ENCODE measurements at regions not wholly inside any gene's neighbourhood (a gene's known extent, or its start where the extent isn't known, plus 50 kb on each side); places are given as distances from the start of the nearest gene placed in this dataset.
A peak's percentile ranks its signal among the peaks of the same experiment; 100 is the strongest.

DNA sequence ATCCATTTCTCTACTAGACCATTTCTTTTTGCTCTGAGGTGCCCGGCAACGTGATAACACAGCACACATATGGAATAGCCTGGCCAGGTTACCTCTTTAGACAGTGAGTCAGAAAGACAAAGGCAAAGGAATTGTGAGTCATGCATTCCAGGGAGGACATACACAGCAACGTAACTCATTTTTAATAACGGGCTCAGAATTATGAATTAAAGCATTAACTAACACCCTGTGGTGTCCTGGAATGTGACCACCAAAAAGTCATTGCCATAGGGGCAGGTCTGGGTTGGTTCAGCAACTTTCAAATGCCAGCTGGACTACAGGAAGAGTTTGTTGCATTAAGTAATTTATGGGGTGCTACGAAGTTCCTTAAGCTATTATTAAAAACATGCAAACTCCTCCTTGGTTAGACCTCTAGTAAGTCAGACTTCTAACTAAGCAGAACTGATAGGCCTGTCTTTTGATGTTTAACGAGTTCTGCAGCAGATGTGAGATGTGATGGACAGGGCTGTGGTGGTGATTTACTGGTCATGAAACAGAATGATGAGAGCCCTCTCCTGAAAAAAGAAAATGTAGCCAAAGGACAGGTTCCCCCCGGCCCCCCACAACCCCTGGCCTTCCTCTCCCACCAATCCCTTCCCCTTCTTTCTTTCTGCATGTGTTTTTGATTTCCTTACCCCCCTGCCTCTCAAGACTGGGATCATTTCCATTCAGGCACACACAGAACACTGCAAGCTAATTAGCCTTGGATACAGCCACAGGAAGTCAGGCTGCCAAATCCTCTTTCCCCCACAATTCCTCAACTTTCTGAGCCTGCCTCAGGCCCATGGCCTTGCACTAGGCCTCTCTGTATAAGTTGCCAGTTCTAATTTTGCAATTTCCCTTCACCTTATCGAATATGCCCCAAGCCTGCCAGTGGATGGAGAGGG, 88.9 kb upstream of the HAO2 start:
- H3K4me1 ChIP-seq (ENCODE audit: control insufficient read depth in 1 of 2, extremely low read depth in 1 of 2, insufficient read depth in 2 of 2, low read length in 2 of 2) = no peaks in the 10 kb centered on the region
- H3K9me3 ChIP-seq = no peaks in the 10 kb centered on the region
- Mint-ChIP-seq H3K4me3 (no peak overlapping the region), H3K9me3 (no peaks in the 10 kb centered on the region), H3K27ac (no peak overlapping the region), H3K36me3 (no peaks in the 10 kb centered on the region), H3K4me1 (no peaks in the 10 kb centered on the region), H3K27me3 (peaks cover 3 to 28% of the 10 kb centered on the region in 2 donors)
- ChIA-PET CTCF (no interaction called here), POLR2A (no interaction called here)
- H3K36me3 ChIP-seq (ENCODE audit: control insufficient read depth in 2 of 2, extremely low read depth in 1 of 2, insufficient read depth in 1 of 2, low read length in 1 of 2) = no peaks in the 10 kb centered on the region
- H3K27ac ChIP-seq (ENCODE audit: low read length) = no peak overlapping the region
- ATAC-seq (replicated peaks in 1 of 4) (no peak), DNase-seq (no peak)
- WGBS (ENCODE audit: insufficient coverage) = 70% methylated on average over 3 of the region's 8 CpGs
- no peak overlapping the region for H3K4me3 ChIP-seq (ENCODE audit: control insufficient read depth in 1 of 2, extremely low read depth in 1 of 2, low read length in 1 of 2)
- no peaks in the 10 kb centered on the region for H3K27me3 ChIP-seq (replicated peaks in 1 of 2; ENCODE audit: control insufficient read depth in 2 of 2, extremely low read depth in 1 of 2, insufficient read depth in 2 of 2, low read length in 1 of 2)

DNA sequence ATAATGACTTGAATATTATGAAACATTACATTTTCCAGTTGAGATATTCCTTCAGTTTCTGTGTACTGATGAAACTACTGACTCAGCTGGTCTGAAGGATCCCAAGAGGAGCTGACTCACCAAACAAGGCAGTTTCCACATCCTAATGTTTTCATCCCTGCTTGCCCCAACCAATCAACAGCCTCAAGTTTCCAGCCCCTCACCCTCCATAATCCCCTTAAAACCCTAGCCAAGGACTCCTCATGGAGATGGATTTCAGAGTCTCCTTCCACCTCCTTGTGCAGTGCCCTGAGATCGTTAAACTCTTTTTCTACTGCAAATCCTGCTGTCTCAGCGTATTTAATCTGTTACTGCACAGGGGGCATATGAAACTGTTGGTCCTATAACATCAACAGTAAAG, 83.1 kb upstream of the HAO2 start:
- Histone ChIP-seq H3K27me3 (replicated peaks in 1 of 2; ENCODE audit: control insufficient read depth in 2 of 2, extremely low read depth in 1 of 2, insufficient read depth in 2 of 2, low read length in 1 of 2) (peaks cover 0 to 2% of the 10 kb centered on the region in 2 experiments), H3K4me1 (ENCODE audit: control insufficient read depth in 1 of 2, extremely low read depth in 1 of 2, insufficient read depth in 2 of 2, low read length in 2 of 2) (no peaks in the 10 kb centered on the region), H3K9me3 (no peaks in the 10 kb centered on the region), H3K4me3 (ENCODE audit: control insufficient read depth in 1 of 2, extremely low read depth in 1 of 2, low read length in 1 of 2) (no peak overlapping the region), H3K36me3 (ENCODE audit: control insufficient read depth in 2 of 2, extremely low read depth in 1 of 2, insufficient read depth in 1 of 2, low read length in 1 of 2) (no peaks in the 10 kb centered on the region), H3K27ac (ENCODE audit: low read length) (no peak overlapping the region)
- ATAC-seq (replicated peaks in 1 of 4) (no peak), DNase-seq (no peak)
- H3K9me3 Mint-ChIP-seq = no peaks in the 10 kb centered on the region
- H3K36me3 Mint-ChIP-seq = no peaks in the 10 kb centered on the region
- no peak overlapping the region for H3K4me3 Mint-ChIP-seq
- ChIA-PET CTCF (interaction anchor here in 1 of 2 donors (1.3 kb wide), 1 partner anchor 11 kb away, joined by 3 read pairs; no protein-coding TSS in a partner anchor), POLR2A (no interaction called here)
- WGBS (ENCODE audit: insufficient coverage) = 92% methylated on average over 2 of the region's 2 CpGs
- no peak overlapping the region for H3K27ac Mint-ChIP-seq
- no peaks in the 10 kb centered on the region for H3K4me1 Mint-ChIP-seq
- peaks cover 16 to 29% of the 10 kb centered on the region in 2 donors for H3K27me3 Mint-ChIP-seq

DNA sequence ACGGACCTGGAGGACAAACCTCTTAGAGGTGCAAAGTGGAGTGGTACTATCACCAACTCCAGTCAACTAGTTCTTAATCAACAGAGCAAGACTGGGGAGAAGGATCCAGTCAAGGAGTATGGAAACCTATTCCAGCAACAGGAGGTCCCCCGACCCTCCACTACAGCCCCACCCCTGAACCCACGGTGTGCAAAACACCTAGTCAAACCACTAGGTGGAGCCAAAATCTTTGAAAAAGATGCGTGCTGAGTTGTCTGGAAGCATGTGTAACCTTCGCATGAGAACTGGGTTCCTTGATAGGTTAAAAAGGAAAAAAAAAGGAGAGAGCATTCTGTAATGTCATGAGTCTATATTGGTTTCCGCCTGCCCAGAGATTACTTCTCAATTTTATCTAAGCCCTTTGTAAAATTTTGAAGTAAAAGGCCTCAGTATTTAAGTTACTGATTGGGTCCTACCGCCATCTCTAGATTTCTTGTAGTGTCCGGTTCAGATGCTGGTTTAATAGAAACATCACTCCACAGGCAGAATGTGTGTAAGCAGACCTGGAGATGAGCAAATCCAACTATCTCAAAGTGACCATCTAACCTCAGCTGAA, 81.9 kb upstream of the HAO2 start:
- POLR2A ChIA-PET = no interaction called here
- peak in 2 of 4 experiments; percentile 40 to 43 for ATAC-seq (replicated peaks in 1 of 4)
- peaks cover 0 to 2% of the 10 kb centered on the region in 2 experiments for H3K27me3 ChIP-seq (replicated peaks in 1 of 2; ENCODE audit: control insufficient read depth in 2 of 2, extremely low read depth in 1 of 2, insufficient read depth in 2 of 2, low read length in 1 of 2)
- Mint-ChIP-seq H3K9me3 (no peaks in the 10 kb centered on the region), H3K27ac (no peak overlapping the region), H3K4me3 (no peak overlapping the region), H3K27me3 (peaks cover 14 to 30% of the 10 kb centered on the region in 2 donors), H3K4me1 (no peaks in the 10 kb centered on the region), H3K36me3 (no peaks in the 10 kb centered on the region)
- no peak overlapping the region for H3K4me3 ChIP-seq (ENCODE audit: control insufficient read depth in 1 of 2, extremely low read depth in 1 of 2, low read length in 1 of 2)
- H3K36me3 ChIP-seq (ENCODE audit: control insufficient read depth in 2 of 2, extremely low read depth in 1 of 2, insufficient read depth in 1 of 2, low read length in 1 of 2) = no peaks in the 10 kb centered on the region
- CTCF ChIA-PET = no interaction called here
- no peak overlapping the region for H3K27ac ChIP-seq (ENCODE audit: low read length)
- no CpG with 5 or more reads among the region's 8 CpGs for WGBS (ENCODE audit: insufficient coverage)
- no peaks in the 10 kb centered on the region for H3K9me3 ChIP-seq
- H3K4me1 ChIP-seq (ENCODE audit: control insufficient read depth in 1 of 2, extremely low read depth in 1 of 2, insufficient read depth in 2 of 2, low read length in 2 of 2) = no peaks in the 10 kb centered on the region
- peak in 6 of 35 experiments; percentile 0 to 43 (median 2) for DNase-seq

DNA sequence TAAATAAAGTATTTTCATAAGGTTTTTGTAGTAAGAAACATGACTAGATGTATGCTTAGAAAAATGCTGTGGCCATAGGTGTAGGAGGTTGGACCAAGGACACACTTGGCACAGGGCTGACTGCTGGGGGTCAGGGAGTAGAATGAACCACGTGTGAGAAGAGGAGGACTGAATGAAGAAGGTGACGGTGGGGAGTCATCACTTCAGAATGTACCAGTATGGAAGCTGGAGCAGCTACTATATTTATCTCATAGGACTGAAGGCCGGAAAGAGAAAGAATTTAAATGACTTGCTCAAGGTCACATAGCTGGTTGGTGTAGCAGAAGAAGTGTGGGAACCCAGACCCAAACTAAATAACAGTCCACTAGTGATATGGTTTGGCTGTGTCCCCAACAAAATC, 79.8 kb upstream of the HAO2 start:
- no CpG with 5 or more reads among the region's 3 CpGs for WGBS (ENCODE audit: insufficient coverage)
- peaks cover 17 to 39% of the 10 kb centered on the region in 2 donors for H3K27me3 Mint-ChIP-seq
- no peak overlapping the region for H3K4me3 Mint-ChIP-seq
- Histone ChIP-seq H3K27me3 (replicated peaks in 1 of 2; ENCODE audit: control insufficient read depth in 2 of 2, extremely low read depth in 1 of 2, insufficient read depth in 2 of 2, low read length in 1 of 2) (peaks cover 2% of the 10 kb centered on the region in 2 experiments), H3K9me3 (no peaks in the 10 kb centered on the region), H3K27ac (ENCODE audit: low read length) (no peak overlapping the region), H3K4me1 (ENCODE audit: control insufficient read depth in 1 of 2, extremely low read depth in 1 of 2, insufficient read depth in 2 of 2, low read length in 2 of 2) (no peaks in the 10 kb centered on the region), H3K36me3 (ENCODE audit: control insufficient read depth in 2 of 2, extremely low read depth in 1 of 2, insufficient read depth in 1 of 2, low read length in 1 of 2) (no peaks in the 10 kb centered on the region), H3K4me3 (ENCODE audit: control insufficient read depth in 1 of 2, extremely low read depth in 1 of 2, low read length in 1 of 2) (no peak overlapping the region)
- ATAC-seq (replicated peaks in 1 of 4) = no peak
- ChIA-PET POLR2A (no interaction called here), CTCF (no interaction called here)
- no peaks in the 10 kb centered on the region for H3K4me1 Mint-ChIP-seq
- no peaks in the 10 kb centered on the region for H3K36me3 Mint-ChIP-seq
- H3K9me3 Mint-ChIP-seq = no peaks in the 10 kb centered on the region
- no peak for DNase-seq
- H3K27ac Mint-ChIP-seq = no peak overlapping the region

DNA sequence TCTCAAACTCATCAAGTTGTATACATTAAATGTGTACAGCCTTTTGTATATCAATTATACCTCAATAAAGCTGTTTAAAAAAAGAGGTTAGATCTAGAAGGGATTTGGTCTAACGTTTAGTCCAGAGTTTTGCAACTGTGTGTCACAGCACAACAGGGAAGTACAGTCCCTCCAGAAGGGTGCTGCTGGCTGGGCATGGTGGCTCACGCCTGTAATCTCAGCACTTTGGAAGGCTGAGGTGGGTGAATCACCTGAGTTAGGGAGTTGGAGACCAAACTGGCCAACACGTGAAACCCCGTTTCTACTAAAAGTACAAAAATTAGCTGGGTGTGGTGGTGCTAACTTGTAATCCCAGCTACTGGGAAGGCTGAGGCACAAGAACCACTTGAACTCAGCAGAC, 78.3 kb upstream of the HAO2 start:
- ChIA-PET CTCF (no interaction called here), POLR2A (no interaction called here)
- no peak overlapping the region for H3K27ac ChIP-seq (ENCODE audit: low read length)
- no peak overlapping the region for H3K4me3 ChIP-seq (ENCODE audit: control insufficient read depth in 1 of 2, extremely low read depth in 1 of 2, low read length in 1 of 2)
- Mint-ChIP-seq H3K9me3 (no peaks in the 10 kb centered on the region), H3K4me3 (no peak overlapping the region), H3K4me1 (peaks cover 10 to 12% (median 10%) of the 10 kb centered on the region in 3 donors), H3K27me3 (peaks cover 17 to 38% of the 10 kb centered on the region in 2 donors), H3K27ac (no peak overlapping the region), H3K36me3 (no peaks in the 10 kb centered on the region)
- peaks cover 3 to 4% of the 10 kb centered on the region in 2 experiments for H3K4me1 ChIP-seq (ENCODE audit: control insufficient read depth in 1 of 2, extremely low read depth in 1 of 2, insufficient read depth in 2 of 2, low read length in 2 of 2)
- H3K36me3 ChIP-seq (ENCODE audit: control insufficient read depth in 2 of 2, extremely low read depth in 1 of 2, insufficient read depth in 1 of 2, low read length in 1 of 2) = no peaks in the 10 kb centered on the region
- 40% methylated on average over 1 of the region's 4 CpGs for WGBS (ENCODE audit: insufficient coverage)
- ATAC-seq (replicated peaks in 1 of 4) (no peak), DNase-seq (no peak)
- peaks cover under 1 to 5% of the 10 kb centered on the region in 2 experiments for H3K27me3 ChIP-seq (replicated peaks in 1 of 2; ENCODE audit: control insufficient read depth in 2 of 2, extremely low read depth in 1 of 2, insufficient read depth in 2 of 2, low read length in 1 of 2)
- no peaks in the 10 kb centered on the region for H3K9me3 ChIP-seq

DNA sequence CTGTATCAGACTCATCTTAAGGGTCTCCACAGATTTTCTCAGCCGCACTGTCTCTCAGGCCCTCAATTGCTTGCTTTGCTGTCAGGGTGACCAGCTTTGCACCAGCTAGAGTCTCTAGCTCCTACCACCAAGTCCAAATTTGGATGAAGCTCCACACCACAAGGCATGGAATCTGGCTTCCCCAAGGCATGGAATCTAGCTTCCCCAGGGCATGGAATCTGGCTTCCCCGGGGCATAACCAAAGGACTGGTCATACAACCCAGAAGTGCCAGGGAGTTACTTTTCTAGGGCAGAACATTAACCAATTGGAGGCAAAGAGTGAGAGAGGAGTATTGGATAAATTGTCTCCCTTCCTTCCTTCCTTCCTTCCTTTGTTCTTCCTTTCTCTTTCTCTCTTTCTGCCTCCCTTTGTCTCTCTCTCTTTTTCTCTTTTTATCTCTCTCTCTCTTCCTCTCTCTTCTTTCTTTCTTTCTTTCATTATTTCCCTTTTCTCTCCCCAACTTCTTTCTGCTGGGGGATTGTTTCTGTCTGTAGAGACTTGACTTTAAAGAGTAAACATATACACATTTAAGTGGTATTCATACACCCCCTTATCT, 76.9 kb upstream of the HAO2 start:
- ChIA-PET POLR2A (interaction anchor here in 1 of 2 donors (0.7 kb wide), 1 partner anchor 78 kb away, joined by 5 read pairs; no protein-coding TSS in a partner anchor), CTCF (no interaction called here)
- DNase-seq (no peak), ATAC-seq (replicated peaks in 1 of 4) (no peak)
- H3K9me3 Mint-ChIP-seq = no peaks in the 10 kb centered on the region
- no peak overlapping the region for H3K27ac Mint-ChIP-seq
- peaks cover 12 to 39% of the 10 kb centered on the region in 2 donors for H3K27me3 Mint-ChIP-seq
- peaks cover 10 to 14% (median 14%) of the 10 kb centered on the region in 3 donors for H3K4me1 Mint-ChIP-seq
- Histone ChIP-seq H3K27me3 (replicated peaks in 1 of 2; ENCODE audit: control insufficient read depth in 2 of 2, extremely low read depth in 1 of 2, insufficient read depth in 2 of 2, low read length in 1 of 2) (peaks cover 0 to 5% of the 10 kb centered on the region in 2 experiments), H3K9me3 (no peaks in the 10 kb centered on the region), H3K27ac (ENCODE audit: low read length) (no peak overlapping the region), H3K4me1 (ENCODE audit: control insufficient read depth in 1 of 2, extremely low read depth in 1 of 2, insufficient read depth in 2 of 2, low read length in 2 of 2) (peaks cover 3 to 4% of the 10 kb centered on the region in 2 experiments), H3K36me3 (ENCODE audit: control insufficient read depth in 2 of 2, extremely low read depth in 1 of 2, insufficient read depth in 1 of 2, low read length in 1 of 2) (no peaks in the 10 kb centered on the region), H3K4me3 (ENCODE audit: control insufficient read depth in 1 of 2, extremely low read depth in 1 of 2, low read length in 1 of 2) (no peak overlapping the region)
- WGBS (ENCODE audit: insufficient coverage) = 38% methylated on average over 1 of the region's 2 CpGs
- H3K4me3 Mint-ChIP-seq = no peak overlapping the region
- no peaks in the 10 kb centered on the region for H3K36me3 Mint-ChIP-seq

All from T-cell (primary cell).